HCT116 (cell line): ENCODE measurements at regions not wholly inside any gene's neighbourhood (a gene's known extent, or its start where the extent isn't known, plus 50 kb on each side); places are given as distances from the start of the nearest gene placed in this dataset.

Experiments
- ATAC-seq: fragments of 200-7000 bp; cut with Tn5 transposase; 2 replicates; pipeline ENCODE4 v1.9.1; 2020; ENCODE audit warnings: mild to moderate bottlenecking, moderate library complexity
- BruUV-seq: library from RNA; stranded (reverse); fragments of 400-500 nt; replicated peaks from 2 replicates; lab custom pipeline; 2021; lab: Mats Ljungman, UMichigan
- CTCF ChIA-PET: fragments of 300-600 bp; sonication (Branson Sonifier 250); formaldehyde crosslinking; loops from one replicate; lab custom pipeline; 2021; ENCODE audit warnings: antibody characterized with exemption; lab: Charles Lee
- POLR2A ChIA-PET: fragments of 300-600, 350-600 bp; sonication (Branson Sonifier 250); formaldehyde crosslinking; loops from one replicate; lab custom pipeline; 2021; ENCODE audit warnings: antibody characterized with exemption; lab: Charles Lee
- RAD21 ChIA-PET, 2 experiments: fragments of 300-600 bp; sonication (Branson Sonifier 250); formaldehyde crosslinking; loops; one replicate each; lab custom pipeline; 2023; ENCODE audit warnings: low total read pairs in 2 of 2; ENCODE audit not compliant: uncharacterized antibody in 2 of 2, unreplicated experiment in 2 of 2, low non-redundant PET in 1 of 2; lab: Charles Lee
- DNase-seq: peaks from one replicate; pipeline ENCODE4 v3.0.0-alpha.2; 2010; ENCODE audit warnings: low read depth, low spot score
- H2AFZ ChIP-seq: fragments of 200-600 bp; shearing (Covaris generic), sonication (generic); 2 replicates; pipeline ENCODE4 v1.6.1; 2017; ENCODE audit warnings: low read depth, mixed run types, mixed read lengths, antibody characterized with exemption, low read length; ENCODE audit not compliant: poor library complexity, severe bottlenecking
- H3K27ac ChIP-seq: 2 replicates; pipeline ENCODE4 v1.5.1; 2012; ENCODE audit warnings: low read depth, low read length
- H3K27me3 ChIP-seq: fragments of 200-600 bp; sonication (generic); 2 replicates; pipeline ENCODE4 v1.6.1; 2016; ENCODE audit warnings: mixed run types, low read length, mixed read lengths; ENCODE audit not compliant: insufficient read depth
- H3K36me3 ChIP-seq, 2 experiments: fragments of 200-500 bp in 1 of 2; fragments of 200-600 bp in 1 of 2; sonication (Bioruptor generic) in 1 of 2; sonication (generic) in 1 of 2; 2 replicates each; pipeline versions ENCODE4 v1.5.1 to v1.6.1; 2014 to 2016; ENCODE audit warnings: low read length in 2 of 2, inconsistent platforms in 1 of 2, mixed read lengths in 1 of 2, mixed run types in 1 of 2; ENCODE audit not compliant: insufficient read depth in 2 of 2, control insufficient read depth in 1 of 2
- H3K4me1 ChIP-seq, 2 experiments: fragments of 200-600 bp in 1 of 2; sonication (generic) in 1 of 2; 2 replicates each; pipeline versions ENCODE4 v1.5.1 to v1.6.1; 2012 to 2017; ENCODE audit warnings: low read length in 2 of 2, inconsistent platforms in 1 of 2, mild to moderate bottlenecking in 1 of 2, mixed read lengths in 1 of 2, mixed run types in 1 of 2, moderate library complexity in 1 of 2; ENCODE audit not compliant: insufficient read depth in 2 of 2, control insufficient read depth in 1 of 2
- H3K4me2 ChIP-seq: fragments of 200-600 bp; sonication (generic); 2 replicates; pipeline ENCODE4 v1.6.1; 2017; ENCODE audit warnings: mixed run types, low read length, mixed read lengths
- H3K4me3 ChIP-seq, 2 experiments: fragments of 200-600 bp in 1 of 2; sonication (generic) in 1 of 2; replicated peaks in 1 of 2; 2 replicates each; pipeline ENCODE4 v1.5.1; 2011 to 2016; ENCODE audit warnings: low read length in 2 of 2, control low read depth in 1 of 2, low read depth in 1 of 2, mild to moderate bottlenecking in 1 of 2, mixed read lengths in 1 of 2, mixed run types in 1 of 2
- H3K79me2 ChIP-seq: fragments of 200-600 bp; sonication (generic); 2 replicates; pipeline ENCODE4 v1.6.1; 2017; ENCODE audit warnings: mild to moderate bottlenecking, mixed run types, low read length, moderate library complexity, mixed read lengths; ENCODE audit not compliant: insufficient read depth
- H3K9ac ChIP-seq: fragments of 200-600 bp; sonication (generic); 2 replicates; pipeline ENCODE4 v1.6.1; 2016; ENCODE audit warnings: low read length, mixed read lengths
- H3K9me2 ChIP-seq: fragments of 200-600 bp; sonication (generic), shearing (Covaris generic); 2 replicates; pipeline ENCODE4 v1.6.1; 2017; ENCODE audit warnings: mixed run types, mild to moderate bottlenecking, moderate library complexity; ENCODE audit not compliant: insufficient read depth
- H3K9me3 ChIP-seq, 2 experiments: fragments of 200-500 bp in 1 of 2; fragments of 200-600 bp in 1 of 2; sonication (Bioruptor generic) in 1 of 2; sonication (generic) in 1 of 2; 2 replicates each; pipeline ENCODE4 v1.6.1; 2014 to 2017; ENCODE audit warnings: low read length in 2 of 2, mixed read lengths in 2 of 2, inconsistent platforms in 1 of 2, low read depth in 1 of 2, mild to moderate bottlenecking in 1 of 2, mixed run types in 1 of 2, moderate library complexity in 1 of 2; ENCODE audit not compliant: control insufficient read depth in 1 of 2, insufficient read depth in 1 of 2
- H4K20me1 ChIP-seq: fragments of 200-600 bp; sonication (generic), shearing (Covaris generic); 2 replicates; pipeline ENCODE4 v1.6.1; 2017; ENCODE audit warnings: mixed run types, mild to moderate bottlenecking, moderate library complexity; ENCODE audit not compliant: insufficient read depth
- CBX3 ChIP-seq: IDR thresholded peaks from 2 replicates; pipeline ENCODE4 v1.6.1; 2012; ENCODE audit warnings: low read depth
- CEBPB ChIP-seq: IDR thresholded peaks from 2 replicates; pipeline ENCODE4 v1.6.1; 2012; ENCODE audit warnings: low read depth
- CTCF ChIP-seq, 3 experiments: fragments of 200-600 bp in 1 of 3; sonication (generic) in 1 of 3; IDR thresholded peaks in 2 of 3; conservative IDR thresholded peaks in 1 of 3; 2 replicates each; pipeline ENCODE4 v1.5.1; 2012 to 2017; ENCODE audit warnings: low read depth in 2 of 3, low read length in 2 of 3, antibody characterized with exemption in 1 of 3, borderline replicate concordance in 1 of 3, control low read depth in 1 of 3, mild to moderate bottlenecking in 1 of 3, mixed read lengths in 1 of 3, mixed run types in 1 of 3, moderate library complexity in 1 of 3; ENCODE audit not compliant: insufficient read depth in 1 of 3
- EZH2phosphoT487 ChIP-seq: fragments of 200-600 bp; IDR thresholded peaks from 2 replicates; pipeline ENCODE4 v1.6.1; 2018; ENCODE audit warnings: antibody characterized with exemption, borderline replicate concordance
- FOSL1 ChIP-seq: IDR thresholded peaks from 2 replicates; pipeline ENCODE4 v1.6.1; 2012; ENCODE audit warnings: low read depth
- JUND ChIP-seq: IDR thresholded peaks from 2 replicates; pipeline ENCODE4 v1.6.1; 2012
- MAX ChIP-seq: IDR thresholded peaks from 2 replicates; pipeline ENCODE4 v1.6.1; 2012
- RAD21 ChIP-seq: IDR thresholded peaks from 2 replicates; pipeline ENCODE4 v1.6.1; 2012; ENCODE audit warnings: low read depth, mild to moderate bottlenecking
- SIN3A ChIP-seq: IDR thresholded peaks from 2 replicates; pipeline ENCODE4 v1.6.1; 2012; ENCODE audit warnings: low read depth
- SRF ChIP-seq: IDR thresholded peaks from 2 replicates; pipeline ENCODE4 v1.6.1; 2012; ENCODE audit warnings: low read depth
- YY1 ChIP-seq: IDR thresholded peaks from 2 replicates; pipeline ENCODE4 v1.6.1; 2011; ENCODE audit warnings: low read length, low read depth, moderate library complexity, mild to moderate bottlenecking; ENCODE audit not compliant: insufficient replicate concordance; ENCODE audit errors: extremely low read depth
- ZBTB33 ChIP-seq: IDR thresholded peaks from 2 replicates; pipeline ENCODE4 v1.6.1; 2011; ENCODE audit warnings: mild to moderate bottlenecking, low read length, moderate library complexity; ENCODE audit not compliant: insufficient replicate concordance; ENCODE audit errors: extremely low read depth
- ZFX ChIP-seq: fragments of 450-650 bp; IDR thresholded peaks from 2 replicates; pipeline ENCODE4 v1.6.1; 2017
- ZNF274 ChIP-seq: fragments of 200-500 bp; sonication (Bioruptor generic); IDR thresholded peaks from 2 replicates; pipeline ENCODE4 v1.6.1; 2014; ENCODE audit warnings: mild to moderate bottlenecking, low read depth, low read length, inconsistent platforms
- intact Hi-C: fragments of 100-400 bp; cut with micrococcal nuclease; formaldehyde crosslinking; loops from 2 replicates; pipeline ENCODE4 v1.10.0; 2022

- Histone ChIP-seq H3K4me2 (no peak overlapping the region), H3K9me3 (no peaks in the 10 kb centered on the region), H3K4me3 (no peak overlapping the region), H3K27ac (no peak overlapping the region), H3K27me3 (no peaks in the 10 kb centered on the region), H3K4me1 (no peaks in the 10 kb centered on the region), H3K9me2 (no peaks in the 10 kb centered on the region), H3K36me3 (no peaks in the 10 kb centered on the region), H3K9ac (no peak overlapping the region), H4K20me1 (no peaks in the 10 kb centered on the region), H2AFZ (no peak overlapping the region), H3K79me2 (no peaks in the 10 kb centered on the region)
- DNase-seq (no peak), ATAC-seq (no peak)
- ChIA-PET POLR2A (no interaction called here), CTCF (no interaction called here), RAD21 (no interaction called here)
- intact Hi-C loops = no loop called here
- no TSS peak for BruUV-seq
- TF ChIP-seq CBX3 = no peak
- TF ChIP-seq RAD21 = no peak
- TF ChIP-seq MAX = no peak
- TF ChIP-seq CTCF (IDR thresholded peaks at IDR 0.05 in 2 of 3, conservative IDR thresholded peaks at IDR 0.05 in 1 of 3; ENCODE audit: borderline replicate concordance in 1 of 3, insufficient read depth in 1 of 3, low read depth in 2 of 3, low read length in 2 of 3) = no peak
- TF ChIP-seq FOSL1 = no peak
- no peak for TF ChIP-seq YY1
These were observed 160.8 kb downstream of the NTMT2 start for GRCh38 chr1:170306513-170306910.

- ChIA-PET POLR2A (no interaction called here), CTCF (no interaction called here), RAD21 (no interaction called here)
- BruUV-seq = no TSS peak
- H3K9me3 ChIP-seq = no peaks in the 10 kb centered on the region
- H3K79me2 ChIP-seq = no peaks in the 10 kb centered on the region
- H3K9me2 ChIP-seq = no peaks in the 10 kb centered on the region
- no peak overlapping the region for H3K4me2 ChIP-seq
- H3K4me1 ChIP-seq = no peaks in the 10 kb centered on the region
- DNase-seq (no peak), ATAC-seq (no peak)
- no peak overlapping the region for H3K9ac ChIP-seq
- no peak overlapping the region for H3K27ac ChIP-seq
- no peak overlapping the region for H3K4me3 ChIP-seq
- H3K36me3 ChIP-seq = no peaks in the 10 kb centered on the region
- H4K20me1 ChIP-seq = no peaks in the 10 kb centered on the region
- intact Hi-C loops = no loop called here
- no peaks in the 10 kb centered on the region for H3K27me3 ChIP-seq
- no peak overlapping the region for H2AFZ ChIP-seq
- TF ChIP-seq ZBTB33 (no peak), MAX (no peak), SIN3A (no peak), CEBPB (no peak), RAD21 (no peak), ZFX (no peak), ZNF274 (no peak), CTCF (IDR thresholded peaks at IDR 0.05 in 2 of 3, conservative IDR thresholded peaks at IDR 0.05 in 1 of 3; ENCODE audit: borderline replicate concordance in 1 of 3, insufficient read depth in 1 of 3, low read depth in 2 of 3, low read length in 2 of 3) (no peak), EZH2phosphoT487 (no peak), JUND (no peak), CBX3 (no peak), SRF (no peak)
These were observed 161.2 kb downstream of the NTMT2 start for GRCh38 chr1:170306948-170307347.
